ENCODE measurements at regions not wholly inside any gene's neighbourhood (a gene's known extent, or its start where the extent isn't known, plus 50 kb on each side); places are given as distances from the start of the nearest gene placed in this dataset.

DNA sequence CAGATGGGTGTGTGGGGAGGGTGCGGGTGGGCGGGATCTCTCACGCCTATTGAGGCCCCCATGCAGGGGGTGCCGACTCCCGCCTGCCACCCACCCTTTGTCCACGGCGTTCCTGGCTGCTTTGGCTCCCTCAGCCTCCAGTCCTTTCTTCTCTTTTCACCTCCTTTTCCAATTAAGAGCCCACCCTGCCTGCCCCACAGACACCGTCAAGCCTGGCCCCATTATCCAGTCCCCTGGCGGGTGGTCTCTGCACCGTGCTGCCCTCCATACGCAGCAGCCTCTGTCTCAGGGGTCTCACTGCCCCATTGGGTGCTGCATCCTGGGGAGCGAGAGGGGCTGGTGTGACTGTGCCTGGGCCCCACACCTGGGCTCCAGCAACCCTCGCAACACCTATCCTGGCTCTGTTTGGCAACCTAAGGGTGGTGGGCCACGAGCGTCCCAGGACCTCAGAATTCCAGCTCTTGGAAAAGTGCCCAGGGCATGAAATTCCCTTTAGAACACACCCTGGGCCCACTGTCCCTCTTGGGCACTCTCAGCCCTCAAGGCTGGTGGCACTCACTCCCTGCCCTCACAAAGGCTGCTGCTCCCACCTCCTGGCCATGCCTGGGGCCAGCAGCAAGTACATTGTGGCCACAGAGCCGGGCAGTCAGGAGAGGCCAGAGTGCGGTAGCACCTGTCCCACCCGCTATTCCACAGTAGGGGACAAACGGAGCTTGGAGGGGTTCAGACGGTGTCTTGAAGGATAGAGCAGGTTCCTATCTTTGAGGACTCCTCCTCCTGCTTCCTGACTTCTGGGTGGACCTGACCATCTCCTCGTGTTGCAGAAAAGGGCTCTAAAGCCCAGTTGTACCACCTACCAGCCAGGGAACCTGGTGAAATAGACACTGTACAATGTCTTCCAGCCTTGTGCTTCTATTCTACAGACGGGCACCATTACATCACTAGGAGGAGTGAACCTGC, 114.1 kb downstream of the KIF26A start:
- DNase-seq, result no peak
- Histone ChIP-seq H3K4me2 (no peak overlapping the region), H3K9me2 (no peaks in the 10 kb centered on the region), H3K27ac (ENCODE audit: low read depth in 2 of 2, low read length in 1 of 2) (no peak overlapping the region), H3K36me3 (replicated peaks in 1 of 2; ENCODE audit: control insufficient read depth in 1 of 2, insufficient read depth in 2 of 2, low read length in 1 of 2) (no peaks in the 10 kb centered on the region), H4K20me1 (ENCODE audit: insufficient read depth) (no peaks in the 10 kb centered on the region), H3K9me3 (no peaks in the 10 kb centered on the region), H3K79me2 (ENCODE audit: insufficient read depth) (no peaks in the 10 kb centered on the region), H3K4me3 (ENCODE audit: low read depth in 2 of 2, low read length in 1 of 2) (no peak overlapping the region), H3K4me1 (ENCODE audit: control insufficient read depth in 1 of 2, insufficient read depth in 2 of 2, low read depth in 1 of 2, low read length in 1 of 2) (peaks cover 0 to 10% of the 10 kb centered on the region in 2 experiments; a peak in 1 of 4 replicates), H3K27me3 (ENCODE audit: insufficient read depth) (no peaks in the 10 kb centered on the region), H2AFZ (ENCODE audit: low read depth) (no peak overlapping the region), H3K9ac (no peak overlapping the region), H3F3A (replicated peaks; ENCODE audit: insufficient read depth) (no peaks in the 10 kb centered on the region)
- POLR2A ChIA-PET, result no interaction called here
- TF ChIP-seq YY1 (IDR thresholded peaks at IDR 0.05; ENCODE audit: low read depth) (no peak), SMC3 (IDR thresholded peaks at IDR 0.05; ENCODE audit: low read depth, low read length) (no peak), MEF2A (IDR thresholded peaks at IDR 0.05; ENCODE audit: borderline replicate concordance, low read depth) (no peak), NRF1 (IDR thresholded peaks at IDR 0.05; ENCODE audit: low read depth, low read length) (no peak), TAF1 (IDR thresholded peaks at IDR 0.05; ENCODE audit: borderline replicate concordance, low read depth, low read length) (no peak), CTCF (IDR thresholded peaks at IDR 0.05) (no peak), FOSL2 (IDR thresholded peaks at IDR 0.05; ENCODE audit: borderline replicate concordance, low read depth) (no peak), SIN3A (IDR thresholded peaks at IDR 0.05; ENCODE audit: borderline replicate concordance, low read depth, low read length) (no peak)
- CTCF ChIA-PET, result interaction anchor here (1.0 kb wide), 1 partner anchor 23 kb away, joined by 3 read pairs; no protein-coding TSS in a partner anchor
- WGBS (ENCODE audit: low lambda C conversion rate), result 60% methylated on average over 15 of the region's 22 CpGs

DNA sequence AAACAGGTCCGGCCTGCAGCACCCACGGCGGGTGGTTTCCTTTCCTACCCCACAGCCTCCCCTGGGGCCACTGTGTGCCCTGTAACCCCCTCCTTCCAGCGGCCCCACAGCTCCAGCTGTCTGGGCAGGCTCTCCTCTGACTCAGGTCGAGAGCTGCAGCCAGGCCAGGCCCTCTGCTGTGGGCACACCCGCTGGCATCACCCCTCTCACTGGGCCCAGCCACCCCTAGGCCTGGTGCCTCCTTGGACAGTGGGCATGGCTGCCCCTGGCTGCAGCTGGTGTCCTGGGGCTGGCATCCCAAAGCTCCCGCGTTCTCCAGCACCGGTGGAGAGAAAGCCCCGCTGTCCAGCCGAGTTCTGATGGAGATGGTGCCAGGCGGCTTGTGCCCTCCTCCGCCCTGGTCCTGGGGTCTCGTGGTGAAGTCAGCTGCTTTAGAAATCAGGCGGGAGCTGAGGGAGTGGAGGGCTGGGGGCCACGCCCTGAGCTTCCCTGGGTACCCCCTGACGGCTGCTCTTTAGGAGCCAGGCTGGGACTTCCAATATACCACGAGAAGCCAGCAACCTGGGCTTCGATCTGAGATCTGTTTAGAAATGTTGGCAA, 114.9 kb downstream of the KIF26A start:
- ChIA-PET CTCF (interaction anchor here (1.0 kb wide), 1 partner anchor 22 kb away, joined by 3 read pairs; no protein-coding TSS in a partner anchor), POLR2A (no interaction called here)
- Histone ChIP-seq H3K9ac (no peak overlapping the region), H3K9me2 (no peaks in the 10 kb centered on the region), H3K27ac (ENCODE audit: low read depth in 2 of 2, low read length in 1 of 2) (no peak overlapping the region), H3K9me3 (no peaks in the 10 kb centered on the region), H4K20me1 (ENCODE audit: insufficient read depth) (no peaks in the 10 kb centered on the region), H3K4me3 (ENCODE audit: low read depth in 2 of 2, low read length in 1 of 2) (no peak overlapping the region), H3K27me3 (ENCODE audit: insufficient read depth) (no peaks in the 10 kb centered on the region), H3K4me1 (ENCODE audit: control insufficient read depth in 1 of 2, insufficient read depth in 2 of 2, low read depth in 1 of 2, low read length in 1 of 2) (peaks cover 0 to 4% of the 10 kb centered on the region in 2 experiments; a peak in 1 of 4 replicates), H3F3A (replicated peaks; ENCODE audit: insufficient read depth) (no peaks in the 10 kb centered on the region), H3K79me2 (ENCODE audit: insufficient read depth) (no peaks in the 10 kb centered on the region), H3K36me3 (replicated peaks in 1 of 2; ENCODE audit: control insufficient read depth in 1 of 2, insufficient read depth in 2 of 2, low read length in 1 of 2) (no peaks in the 10 kb centered on the region), H2AFZ (ENCODE audit: low read depth) (no peak overlapping the region), H3K4me2 (no peak overlapping the region)
- WGBS (ENCODE audit: low lambda C conversion rate), result 46% methylated on average over 15 of the region's 19 CpGs
- no peak for DNase-seq
- no peak for TF ChIP-seq TAF1 (IDR thresholded peaks at IDR 0.05; ENCODE audit: borderline replicate concordance, low read depth, low read length)
- no peak for TF ChIP-seq FOXM1 (IDR thresholded peaks at IDR 0.05; ENCODE audit: low read depth)
- TF ChIP-seq TCF12 (IDR thresholded peaks at IDR 0.05), result no peak
- no peak for TF ChIP-seq SIN3A (IDR thresholded peaks at IDR 0.05; ENCODE audit: borderline replicate concordance, low read depth, low read length)
- TF ChIP-seq, protein P1, sequence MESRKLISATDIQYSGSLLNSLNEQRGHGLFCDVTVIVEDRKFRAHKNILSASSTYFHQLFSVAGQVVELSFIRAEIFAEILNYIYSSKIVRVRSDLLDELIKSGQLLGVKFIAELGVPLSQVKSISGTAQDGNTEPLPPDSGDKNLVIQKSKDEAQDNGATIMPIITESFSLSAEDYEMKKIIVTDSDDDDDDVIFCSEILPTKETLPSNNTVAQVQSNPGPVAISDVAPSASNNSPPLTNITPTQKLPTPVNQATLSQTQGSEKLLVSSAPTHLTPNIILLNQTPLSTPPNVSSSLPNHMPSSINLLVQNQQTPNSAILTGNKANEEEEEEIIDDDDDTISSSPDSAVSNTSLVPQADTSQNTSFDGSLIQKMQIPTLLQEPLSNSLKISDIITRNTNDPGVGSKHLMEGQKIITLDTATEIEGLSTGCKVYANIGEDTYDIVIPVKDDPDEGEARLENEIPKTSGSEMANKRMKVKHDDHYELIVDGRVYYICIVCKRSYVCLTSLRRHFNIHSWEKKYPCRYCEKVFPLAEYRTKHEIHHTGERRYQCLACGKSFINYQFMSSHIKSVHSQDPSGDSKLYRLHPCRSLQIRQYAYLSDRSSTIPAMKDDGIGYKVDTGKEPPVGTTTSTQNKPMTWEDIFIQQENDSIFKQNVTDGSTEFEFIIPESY (IDR thresholded peaks at IDR 0.05; ENCODE audit: borderline replicate concordance, low read depth), result no peak
- TF ChIP-seq RAD21 (IDR thresholded peaks at IDR 0.05; ENCODE audit: low read length), result no peak
- TF ChIP-seq MXI1 (IDR thresholded peaks at IDR 0.05; ENCODE audit: low read depth, low read length), result no peak
- no peak for TF ChIP-seq CHD2 (IDR thresholded peaks at IDR 0.05; ENCODE audit: low read length, partially characterized antibody)
- TF ChIP-seq MEF2A (IDR thresholded peaks at IDR 0.05; ENCODE audit: borderline replicate concordance, low read depth), result no peak
- no peak for TF ChIP-seq FOSL2 (IDR thresholded peaks at IDR 0.05; ENCODE audit: borderline replicate concordance, low read depth)
- TF ChIP-seq, protein P2, sequence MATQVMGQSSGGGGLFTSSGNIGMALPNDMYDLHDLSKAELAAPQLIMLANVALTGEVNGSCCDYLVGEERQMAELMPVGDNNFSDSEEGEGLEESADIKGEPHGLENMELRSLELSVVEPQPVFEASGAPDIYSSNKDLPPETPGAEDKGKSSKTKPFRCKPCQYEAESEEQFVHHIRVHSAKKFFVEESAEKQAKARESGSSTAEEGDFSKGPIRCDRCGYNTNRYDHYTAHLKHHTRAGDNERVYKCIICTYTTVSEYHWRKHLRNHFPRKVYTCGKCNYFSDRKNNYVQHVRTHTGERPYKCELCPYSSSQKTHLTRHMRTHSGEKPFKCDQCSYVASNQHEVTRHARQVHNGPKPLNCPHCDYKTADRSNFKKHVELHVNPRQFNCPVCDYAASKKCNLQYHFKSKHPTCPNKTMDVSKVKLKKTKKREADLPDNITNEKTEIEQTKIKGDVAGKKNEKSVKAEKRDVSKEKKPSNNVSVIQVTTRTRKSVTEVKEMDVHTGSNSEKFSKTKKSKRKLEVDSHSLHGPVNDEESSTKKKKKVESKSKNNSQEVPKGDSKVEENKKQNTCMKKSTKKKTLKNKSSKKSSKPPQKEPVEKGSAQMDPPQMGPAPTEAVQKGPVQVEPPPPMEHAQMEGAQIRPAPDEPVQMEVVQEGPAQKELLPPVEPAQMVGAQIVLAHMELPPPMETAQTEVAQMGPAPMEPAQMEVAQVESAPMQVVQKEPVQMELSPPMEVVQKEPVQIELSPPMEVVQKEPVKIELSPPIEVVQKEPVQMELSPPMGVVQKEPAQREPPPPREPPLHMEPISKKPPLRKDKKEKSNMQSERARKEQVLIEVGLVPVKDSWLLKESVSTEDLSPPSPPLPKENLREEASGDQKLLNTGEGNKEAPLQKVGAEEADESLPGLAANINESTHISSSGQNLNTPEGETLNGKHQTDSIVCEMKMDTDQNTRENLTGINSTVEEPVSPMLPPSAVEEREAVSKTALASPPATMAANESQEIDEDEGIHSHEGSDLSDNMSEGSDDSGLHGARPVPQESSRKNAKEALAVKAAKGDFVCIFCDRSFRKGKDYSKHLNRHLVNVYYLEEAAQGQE (IDR thresholded peaks at IDR 0.05; ENCODE audit: low read depth, low read length), result no peak
- no peak for TF ChIP-seq MAX (IDR thresholded peaks at IDR 0.05; ENCODE audit: low read depth)
- no peak for TF ChIP-seq EZH2phosphoT487 (IDR thresholded peaks at IDR 0.05; ENCODE audit: borderline replicate concordance, low read depth)

All from SK-N-SH (cell line).